ENCODE measurements at regions not wholly inside any gene's neighbourhood (a gene's known extent, or its start where the extent isn't known, plus 50 kb on each side); places are given as distances from the start of the nearest gene placed in this dataset.

- Histone ChIP-seq H2BK120ac (ENCODE audit: low read depth, low read length, poor library complexity, severe bottlenecking) (no peak overlapping the region), H2BK20ac (ENCODE audit: low read depth, low read length, poor library complexity, severe bottlenecking) (no peak overlapping the region), H3K4me2 (ENCODE audit: insufficient read depth, insufficient read length, low read length) (no peak overlapping the region), H3K18ac (ENCODE audit: insufficient read length, low read depth, low read length) (no peak overlapping the region), H4K20me1 (ENCODE audit: control insufficient read depth, insufficient read depth, insufficient read length) (no peaks in the 10 kb centered on the region), H3K9me3 (ENCODE audit: control insufficient read depth, low read depth, low read length) (peaks cover 7% of the 10 kb centered on the region), H4K8ac (replicated peaks; ENCODE audit: insufficient read length, low read depth, low read length) (no peak overlapping the region), H3T11ph (ENCODE audit: low read length) (no peak overlapping the region), H2BK5ac (ENCODE audit: insufficient read length, low read length) (no peak overlapping the region), H3K14ac (ENCODE audit: insufficient read depth, low read length) (no peak overlapping the region), H3K4ac (ENCODE audit: low read depth, low read length) (no peak overlapping the region), H2BK15ac (ENCODE audit: low read depth, low read length) (no peak overlapping the region), H4K5ac (ENCODE audit: insufficient read length, low read depth, low read length) (no peak overlapping the region), H3K27me3 (ENCODE audit: insufficient read depth, low read length) (no peaks in the 10 kb centered on the region), H4K91ac (ENCODE audit: insufficient read length, low read depth, low read length) (no peak overlapping the region), H3K9ac (ENCODE audit: extremely low read depth, insufficient read length, low read length) (no peak overlapping the region), H3K4me1 (ENCODE audit: insufficient read depth, low read length) (no peaks in the 10 kb centered on the region), H3K23ac (ENCODE audit: insufficient read length, low read depth, low read length) (no peak overlapping the region), H3K79me2 (ENCODE audit: insufficient read depth, low read length) (no peaks in the 10 kb centered on the region), H3K27ac (ENCODE audit: insufficient read length, low read depth, low read length) (no peak overlapping the region), H2AFZ (ENCODE audit: low read length) (no peak overlapping the region), H2BK12ac (ENCODE audit: insufficient read length, low read depth, low read length) (no peak overlapping the region), H3K56ac (ENCODE audit: insufficient read length, low read depth, low read length) (no peak overlapping the region), H3K23me2 (ENCODE audit: insufficient read length, low read depth, low read length, poor library complexity, severe bottlenecking) (no peaks in the 10 kb centered on the region), H2AK5ac (ENCODE audit: insufficient read length, low read length) (no peak overlapping the region), H3K79me1 (ENCODE audit: insufficient read depth, low read depth, low read length, poor library complexity, severe bottlenecking) (no peaks in the 10 kb centered on the region)
- DNase-seq, result no peak
- Mint-ChIP-seq H3K36me3 (ENCODE audit: insufficient read depth in 1 of 3, low read depth in 3 of 3) (peaks cover 0 to 6% (median 2%) of the 10 kb centered on the region in 3 experiments; a peak in 4 of 7 replicates), H3K27me3 (ENCODE audit: low read depth) (no peaks in the 10 kb centered on the region; the same call in 1 of the 2 replicates), H3K27ac (no peak overlapping the region), H3K4me1 (no peaks in the 10 kb centered on the region), H3K4me3 (no peak overlapping the region), H3K9me3 (peaks cover 75 to 79% of the 10 kb centered on the region in 2 experiments)
- no peak for TF ChIP-seq CTCF (conservative IDR thresholded peaks at IDR 0.05)
Observed at GRCh38 chrX:39115166-39115565, 313.9 kb downstream of the MID1IP1 start.

Measured in H9 (cell line).